A549 (cell line): ENCODE measurements at regions not wholly inside any gene's neighbourhood (a gene's known extent, or its start where the extent isn't known, plus 50 kb on each side); places are given as distances from the start of the nearest gene placed in this dataset.

ENCODE experiments used
- ATAC-seq, 2 experiments: fragments of 200-7000 bp in 1 of 2; fragments of >200 bp in 1 of 2; cut with Nextera tagmentation in 1 of 2; cut with Tn5 transposase in 1 of 2; 3 replicates each; pipeline versions ENCODE4 v1.8.0 to v1.9.1; 2018 to 2020; ENCODE audit warnings: mild to moderate bottlenecking in 1 of 2, moderate library complexity in 1 of 2
- CTCF ChIA-PET: fragments of 300-600 bp; sonication (Branson Sonifier 250); formaldehyde crosslinking; extraction: SDS; loops from one replicate; lab custom pipeline; 2021; ENCODE audit warnings: antibody characterized with exemption, inconsistent platforms; lab: Yijun Ruan, JAX
- POLR2A ChIA-PET: fragments of 350-600 bp; formaldehyde crosslinking; extraction: SDS; loops from one replicate; lab custom pipeline; 2021; ENCODE audit warnings: antibody characterized with exemption, inconsistent platforms; lab: Yijun Ruan, JAX
- DNase-seq, 2 experiments: peaks; one replicate each; pipeline versions ENCODE4 v3.0.0 to v3.0.0-alpha.2; 2011 to 2016; ENCODE audit warnings: low read depth in 1 of 2, low spot score in 1 of 2
- FAIRE-seq: peaks from 2 replicates; lab custom pipeline; 2011; peaks lifted over from hg19 to GRCh38; lab: Jason Lieb, UNC
- H3K27ac ChIP-seq, 2 experiments: fragments of >200 bp; sonication (Bioruptor Twin); formaldehyde crosslinking; 3 replicates each; pipeline ENCODE4 v1.5.1; 2016 to 2017
- H3K4me1 ChIP-seq: fragments of >200 bp; sonication (Bioruptor Twin); formaldehyde crosslinking; 3 replicates; pipeline ENCODE4 v1.6.1; 2016
- H3K4me2 ChIP-seq: fragments of >200 bp; sonication (Bioruptor Twin); formaldehyde crosslinking; 3 replicates; pipeline ENCODE4 v1.6.1; 2016
- H3K4me3 ChIP-seq: fragments of >200 bp; sonication (Bioruptor Twin); formaldehyde crosslinking; 3 replicates; pipeline ENCODE4 v1.5.1; 2016
- H3K9me3 ChIP-seq: fragments of >200 bp; sonication (Bioruptor Twin); formaldehyde crosslinking; 3 replicates; pipeline ENCODE4 v1.6.1; 2016
- BCL3 ChIP-seq: fragments of >200 bp; sonication (Bioruptor Twin); formaldehyde crosslinking; IDR thresholded peaks from 3 replicates; pipeline ENCODE4 v1.6.1; 2016
- BHLHE40 ChIP-seq: IDR thresholded peaks from 2 replicates; pipeline ENCODE4 v1.6.1; 2012; ENCODE audit warnings: low read depth, low read length, inconsistent platforms
- CBX2 ChIP-seq: fragments of 200-600 bp; sonication (generic); IDR thresholded peaks from 2 replicates; pipeline ENCODE4 v1.6.1; 2016; ENCODE audit warnings: low read depth, mild to moderate bottlenecking, borderline replicate concordance
- CHD2 ChIP-seq: fragments of 150-350 bp; IDR thresholded peaks from 2 replicates; pipeline ENCODE4 v1.6.1; 2014; ENCODE audit warnings: low read length; ENCODE audit not compliant: partially characterized antibody
- CHD4 ChIP-seq: fragments of 200-600 bp; sonication (generic); IDR thresholded peaks from 2 replicates; pipeline ENCODE4 v1.6.1; 2016; ENCODE audit warnings: antibody characterized with exemption, mild to moderate bottlenecking, borderline replicate concordance
- E2F6 ChIP-seq: IDR thresholded peaks from 2 replicates; pipeline ENCODE4 v1.6.1; 2012; ENCODE audit warnings: low read depth, borderline replicate concordance
- EHF ChIP-seq: fragments of 250-450 bp; sonication (Bioruptor Pico); IDR thresholded peaks from 2 replicates; pipeline ENCODE4 v1.5.0; 2020; ENCODE audit warnings: mild to moderate bottlenecking
- EHMT2 ChIP-seq: fragments of 200-600 bp; sonication (generic); IDR thresholded peaks from 2 replicates; pipeline ENCODE4 v1.6.1; 2016; ENCODE audit warnings: antibody characterized with exemption, low read depth, mild to moderate bottlenecking, moderate library complexity
- ELK1 ChIP-seq: fragments of 150-350 bp; IDR thresholded peaks from 2 replicates; pipeline ENCODE4 v1.6.1; 2014; ENCODE audit warnings: low read depth, mild to moderate bottlenecking, low read length
- EP300 ChIP-seq, 2 experiments: fragments of >200 bp; sonication (Bioruptor Twin); formaldehyde crosslinking; IDR thresholded peaks; 2 replicates in 1 of 2; 3 replicates in 1 of 2; pipeline ENCODE4 v1.6.1; 2016 to 2017
- ESRRA ChIP-seq: fragments of 150-350 bp; IDR thresholded peaks from 2 replicates; pipeline ENCODE4 v1.6.1; 2014; ENCODE audit warnings: mild to moderate bottlenecking, low read length, borderline replicate concordance
- FOSB ChIP-seq: fragments of 250-450 bp; sonication (Bioruptor Pico); IDR thresholded peaks from 2 replicates; pipeline ENCODE4 v1.5.0; 2020; ENCODE audit warnings: mild to moderate bottlenecking, moderate library complexity
- HMGXB4 ChIP-seq: fragments of 250-450 bp; sonication (Bioruptor Pico); IDR thresholded peaks from 2 replicates; pipeline ENCODE4 v1.5.0; 2021; ENCODE audit warnings: mild to moderate bottlenecking, moderate library complexity, borderline replicate concordance
- MAFK ChIP-seq: fragments of 450-650 bp; IDR thresholded peaks from 2 replicates; pipeline ENCODE4 v1.6.1; 2014; ENCODE audit not compliant: partially characterized antibody
- MAX ChIP-seq: IDR thresholded peaks from 2 replicates; pipeline ENCODE4 v1.6.1; 2012
- MYC ChIP-seq: IDR thresholded peaks from 2 replicates; pipeline ENCODE4 v1.6.1; 2012; ENCODE audit warnings: mild to moderate bottlenecking, inconsistent platforms, low read length, improper control_type of control experiment, borderline replicate concordance
- PHF8 ChIP-seq: fragments of 200-600 bp; sonication (generic); IDR thresholded peaks from 2 replicates; pipeline ENCODE4 v1.6.1; 2016; ENCODE audit warnings: low read depth, mild to moderate bottlenecking, antibody characterized with exemption, moderate library complexity, borderline replicate concordance
- POLR2AphosphoS2 ChIP-seq: conservative IDR thresholded peaks from 2 replicates; pipeline ENCODE4 v1.6.1; 2012; ENCODE audit warnings: low read length, improper control_type of control experiment, inconsistent platforms
- RARB ChIP-seq: fragments of 250-450 bp; sonication (Bioruptor Pico); IDR thresholded peaks from 2 replicates; pipeline ENCODE4 v1.8.0; 2021; ENCODE audit warnings: mild to moderate bottlenecking, moderate library complexity
- RNF2 ChIP-seq: fragments of 200-600 bp; sonication (generic); IDR thresholded peaks from 2 replicates; pipeline ENCODE4 v1.6.1; 2016; ENCODE audit warnings: low read depth, mild to moderate bottlenecking, antibody characterized with exemption, moderate library complexity, borderline replicate concordance
- TFCP2L1 ChIP-seq: fragments of 250-450 bp; sonication (Bioruptor Pico); IDR thresholded peaks from 2 replicates; pipeline ENCODE4 v1.5.0; 2021; ENCODE audit warnings: mild to moderate bottlenecking
- TP53 ChIP-seq: fragments of 250-450 bp; sonication (Bioruptor Pico); IDR thresholded peaks from 2 replicates; pipeline ENCODE4 v1.5.0; 2021; ENCODE audit warnings: mild to moderate bottlenecking, moderate library complexity
- USF2 ChIP-seq: fragments of 450-650 bp; IDR thresholded peaks from 2 replicates; pipeline ENCODE4 v1.6.1; 2014; ENCODE audit warnings: antibody characterized with exemption
- ZNF302 ChIP-seq: fragments of 250-450 bp; sonication (Bioruptor Pico); IDR thresholded peaks from 2 replicates; pipeline ENCODE4 v1.9.0; 2021; ENCODE audit warnings: inconsistent platforms, mild to moderate bottlenecking, moderate library complexity
- WGBS: methylation state at CpG from one replicate; pipeline ENCODE4 v1.1.6; 2017; ENCODE audit errors: missing lambda C conversion rate; 5-methylcytosine and 5-hydroxymethylcytosine counted together

GRCh38 chr2:217186152-217186551 lies 326.3 kb upstream of the TNP1 start:
- Histone ChIP-seq H3K9me3 (no peaks in the 10 kb centered on the region), H3K4me2 (no peak overlapping the region), H3K4me3 (no peak overlapping the region), H3K4me1 (no peaks in the 10 kb centered on the region), H3K27ac (no peak overlapping the region)
- DNase-seq (no peak), ATAC-seq (no peak), FAIRE-seq (no peak)
- WGBS, result 85% methylated on average over 6 of the region's 6 CpGs
- ChIA-PET CTCF (no interaction called here), POLR2A (no interaction called here)
- TF ChIP-seq CHD4, result no peak
- TF ChIP-seq EP300 (IDR thresholded peaks at IDR 0.05), result no peak
- TF ChIP-seq MAX, result no peak
- no peak for TF ChIP-seq EHMT2

GRCh38 chr2:217185265-217185995 lies 325.6 kb upstream of the TNP1 start:
- CTCF ChIA-PET, result interaction anchor here (0.6 kb wide), 1 partner anchor 707 kb away, joined by 3 read pairs; no protein-coding TSS in a partner anchor
- FAIRE-seq, result no peak

More at GRCh38 chr2:217185265-217185995, 325.6 kb upstream of the TNP1 start:
- no peaks in the 10 kb centered on the region for H3K9me3 ChIP-seq
- H3K4me3 ChIP-seq, result no peak overlapping the region
- WGBS, result 38% methylated on average over 7 of the region's 7 CpGs
- H3K4me1 ChIP-seq, result no peaks in the 10 kb centered on the region
- no peak overlapping the region for H3K4me2 ChIP-seq
- H3K27ac ChIP-seq, result no peak overlapping the region
- TF ChIP-seq TFCP2L1 (CRISPR knock-in tag), result no peak
- no peak for TF ChIP-seq FOSB (CRISPR knock-in tag)
- no peak for TF ChIP-seq ELK1
- TF ChIP-seq E2F6, result no peak
- TF ChIP-seq PHF8, result no peak
- TF ChIP-seq RARB (CRISPR knock-in tag), result no peak
- no peak for TF ChIP-seq CHD2
- TF ChIP-seq EHF (CRISPR knock-in tag), result no peak
- no peak for TF ChIP-seq TP53 (CRISPR knock-in tag)
- no peak for TF ChIP-seq BHLHE40
- TF ChIP-seq USF2, result no peak
- no peak for TF ChIP-seq RNF2
- TF ChIP-seq MAFK, result no peak
- TF ChIP-seq MYC, result no peak
- no peak for TF ChIP-seq POLR2AphosphoS2
- TF ChIP-seq BCL3, result no peak
- TF ChIP-seq ZNF302, result no peak
- TF ChIP-seq HMGXB4 (CRISPR knock-in tag), result no peak
- no peak for TF ChIP-seq ESRRA
- no peak for TF ChIP-seq CBX2
- ATAC-seq, result no peak
- no peak for DNase-seq
- POLR2A ChIA-PET, result no interaction called here
